K562 (cell line): ENCODE measurements at regions not wholly inside any gene's neighbourhood (a gene's known extent, or its start where the extent isn't known, plus 50 kb on each side); places are given as distances from the start of the nearest gene placed in this dataset.

Source experiments
- BRF1 ChIP-seq: IDR thresholded peaks from 3 replicates; pipeline ENCODE4 v1.6.1; 2011; ENCODE audit warnings: borderline replicate concordance, mild to moderate bottlenecking; ENCODE audit not compliant: insufficient read length; ENCODE audit errors: extremely low read depth
- CEBPG ChIP-seq, 3 experiments: fragments of 200-800 bp in 1 of 3; sonication (Bioruptor generic) in 1 of 3; sonication (generic) in 1 of 3; formaldehyde crosslinking in 1 of 3; IDR thresholded peaks in 2 of 3; conservative IDR thresholded peaks in 1 of 3; 2 replicates each; pipeline versions ENCODE4 v1.6.1 to v1.8.0; 2016 to 2022; ENCODE audit warnings: missing compliant biosample characterization in 2 of 3, missing genetic modification characterization in 2 of 3, mild to moderate bottlenecking in 1 of 3, missing genetic modification reagents in 1 of 3
- CTBP1 ChIP-seq: fragments of 450-650 bp; IDR thresholded peaks from 2 replicates; pipeline ENCODE4 v1.6.1; 2016; ENCODE audit warnings: borderline replicate concordance
- JUN ChIP-seq, 2 experiments: sonication (generic) in 1 of 2; formaldehyde crosslinking in 1 of 2; IDR thresholded peaks; 2 replicates each; pipeline versions ENCODE4 v1.6.1 to v1.8.0; 2012 to 2022; ENCODE audit warnings: borderline replicate concordance in 2 of 2, mild to moderate bottlenecking in 2 of 2, improper control_type of control experiment in 1 of 2, low read depth in 1 of 2, low read length in 1 of 2, missing genetic modification reagents in 1 of 2
- MCM5 ChIP-seq: fragments of 450-650 bp; IDR thresholded peaks from 2 replicates; pipeline ENCODE4 v1.6.1; 2016; ENCODE audit warnings: low read depth
- MTA2 ChIP-seq: fragments of 450-650 bp; IDR thresholded peaks from 2 replicates; pipeline ENCODE4 v1.6.1; 2016; ENCODE audit warnings: low read depth
- NCOA2 ChIP-seq, 2 experiments: fragments of 450-650 bp; IDR thresholded peaks; 2 replicates each; pipeline ENCODE4 v1.6.1; 2018; ENCODE audit warnings: mild to moderate bottlenecking in 2 of 2, moderate library complexity in 1 of 2; ENCODE audit not compliant: partially characterized antibody in 2 of 2
- TCFL5 ChIP-seq: fragments of 250-450 bp; sonication (Bioruptor Pico); conservative IDR thresholded peaks from 2 replicates; pipeline ENCODE4 v1.6.1; 2021; ENCODE audit warnings: mild to moderate bottlenecking, moderate library complexity, matching md5 sums
- TF ChIP-seq, protein P1 (sequence below): fragments of 250-450 bp; sonication (Bioruptor Pico); IDR thresholded peaks from 2 replicates; pipeline ENCODE4 v1.8.0; 2022; ENCODE audit warnings: moderate library complexity, mild to moderate bottlenecking, inconsistent platforms
- TF ChIP-seq, protein P2 (sequence below), 2 experiments: fragments of 450-650 bp; formaldehyde crosslinking in 1 of 2; IDR thresholded peaks; 2 replicates each; pipeline versions ENCODE4 v1.4.0 to v1.6.1; 2014 to 2020; ENCODE audit warnings: mild to moderate bottlenecking in 2 of 2, borderline replicate concordance in 1 of 2, low read depth in 1 of 2
- TF ChIP-seq, protein P3 (sequence below), 3 experiments: IDR thresholded peaks in 2 of 3; conservative IDR thresholded peaks in 1 of 3; 2 replicates each; pipeline ENCODE4 v1.5.1; 2011 to 2012; ENCODE audit warnings: low read length in 3 of 3, mild to moderate bottlenecking in 3 of 3, control low read depth in 2 of 3, improper control_type of control experiment in 1 of 3, inconsistent platforms in 1 of 3, low read depth in 1 of 3, mixed read lengths in 1 of 3, moderate library complexity in 1 of 3; ENCODE audit not compliant: insufficient read depth in 2 of 3
- TF ChIP-seq, protein P4 (sequence below): fragments of 250-450 bp; sonication (Bioruptor Pico); IDR thresholded peaks from 2 replicates; pipeline ENCODE4 v1.8.0; 2022; ENCODE audit warnings: moderate library complexity, mild to moderate bottlenecking, inconsistent platforms

DNA sequence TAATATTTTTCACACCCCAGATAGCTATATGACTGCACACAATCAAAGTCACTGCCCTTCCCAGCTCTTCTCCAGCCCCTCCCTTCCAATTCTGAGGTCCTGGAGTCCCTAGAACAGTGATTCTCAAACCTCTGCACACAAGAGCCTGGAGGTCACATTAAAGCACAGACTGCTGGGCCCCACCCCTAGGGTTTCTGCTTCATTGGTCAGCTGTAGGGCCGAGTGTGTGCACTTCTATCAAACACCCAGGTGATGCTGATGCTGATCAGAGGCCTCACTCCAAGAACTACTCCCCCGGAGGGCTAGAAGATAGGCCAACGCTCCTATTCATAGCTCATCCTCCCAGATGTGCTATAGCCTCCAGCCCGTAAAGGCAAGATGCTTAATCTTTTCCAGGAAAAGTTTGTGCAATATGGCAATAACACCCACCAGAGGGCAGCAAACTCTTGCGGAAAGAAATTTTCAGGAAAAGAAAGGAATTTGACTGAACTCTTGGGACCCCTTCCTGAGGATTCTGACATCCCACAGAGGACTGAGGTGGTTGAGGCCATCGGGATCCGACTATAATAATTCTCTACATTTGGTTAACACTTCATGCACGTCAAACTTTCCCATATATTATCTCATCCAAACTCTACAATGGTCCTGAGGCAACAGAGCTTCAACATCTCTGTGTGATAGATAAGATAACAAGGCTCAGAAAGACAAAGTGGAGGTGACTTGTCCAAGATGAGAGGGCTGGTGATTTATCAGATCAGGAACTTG, 194.2 kb upstream of the PKDCC start (continued):
- TF ChIP-seq, protein P1, sequence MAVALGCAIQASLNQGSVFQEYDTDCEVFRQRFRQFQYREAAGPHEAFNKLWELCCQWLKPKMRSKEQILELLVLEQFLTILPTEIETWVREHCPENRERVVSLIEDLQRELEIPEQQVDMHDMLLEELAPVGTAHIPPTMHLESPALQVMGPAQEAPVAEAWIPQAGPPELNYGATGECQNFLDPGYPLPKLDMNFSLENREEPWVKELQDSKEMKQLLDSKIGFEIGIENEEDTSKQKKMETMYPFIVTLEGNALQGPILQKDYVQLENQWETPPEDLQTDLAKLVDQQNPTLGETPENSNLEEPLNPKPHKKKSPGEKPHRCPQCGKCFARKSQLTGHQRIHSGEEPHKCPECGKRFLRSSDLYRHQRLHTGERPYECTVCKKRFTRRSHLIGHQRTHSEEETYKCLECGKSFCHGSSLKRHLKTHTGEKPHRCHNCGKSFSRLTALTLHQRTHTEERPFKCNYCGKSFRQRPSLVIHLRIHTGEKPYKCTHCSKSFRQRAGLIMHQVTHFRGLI (CRISPR knock-in tag) = no peak
- no peak for TF ChIP-seq MCM5
- TF ChIP-seq CEBPG (CRISPR knock-in tag; IDR thresholded peaks at IDR 0.05) = no peak
- TF ChIP-seq CEBPG (tag; conservative IDR thresholded peaks at IDR 0.05 in 1 of 2, IDR thresholded peaks at IDR 0.05 in 1 of 2) = peak; percentile 64 to 86
- TF ChIP-seq, protein P2, sequence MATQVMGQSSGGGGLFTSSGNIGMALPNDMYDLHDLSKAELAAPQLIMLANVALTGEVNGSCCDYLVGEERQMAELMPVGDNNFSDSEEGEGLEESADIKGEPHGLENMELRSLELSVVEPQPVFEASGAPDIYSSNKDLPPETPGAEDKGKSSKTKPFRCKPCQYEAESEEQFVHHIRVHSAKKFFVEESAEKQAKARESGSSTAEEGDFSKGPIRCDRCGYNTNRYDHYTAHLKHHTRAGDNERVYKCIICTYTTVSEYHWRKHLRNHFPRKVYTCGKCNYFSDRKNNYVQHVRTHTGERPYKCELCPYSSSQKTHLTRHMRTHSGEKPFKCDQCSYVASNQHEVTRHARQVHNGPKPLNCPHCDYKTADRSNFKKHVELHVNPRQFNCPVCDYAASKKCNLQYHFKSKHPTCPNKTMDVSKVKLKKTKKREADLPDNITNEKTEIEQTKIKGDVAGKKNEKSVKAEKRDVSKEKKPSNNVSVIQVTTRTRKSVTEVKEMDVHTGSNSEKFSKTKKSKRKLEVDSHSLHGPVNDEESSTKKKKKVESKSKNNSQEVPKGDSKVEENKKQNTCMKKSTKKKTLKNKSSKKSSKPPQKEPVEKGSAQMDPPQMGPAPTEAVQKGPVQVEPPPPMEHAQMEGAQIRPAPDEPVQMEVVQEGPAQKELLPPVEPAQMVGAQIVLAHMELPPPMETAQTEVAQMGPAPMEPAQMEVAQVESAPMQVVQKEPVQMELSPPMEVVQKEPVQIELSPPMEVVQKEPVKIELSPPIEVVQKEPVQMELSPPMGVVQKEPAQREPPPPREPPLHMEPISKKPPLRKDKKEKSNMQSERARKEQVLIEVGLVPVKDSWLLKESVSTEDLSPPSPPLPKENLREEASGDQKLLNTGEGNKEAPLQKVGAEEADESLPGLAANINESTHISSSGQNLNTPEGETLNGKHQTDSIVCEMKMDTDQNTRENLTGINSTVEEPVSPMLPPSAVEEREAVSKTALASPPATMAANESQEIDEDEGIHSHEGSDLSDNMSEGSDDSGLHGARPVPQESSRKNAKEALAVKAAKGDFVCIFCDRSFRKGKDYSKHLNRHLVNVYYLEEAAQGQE (IDR thresholded peaks at IDR 0.05; ENCODE audit: borderline replicate concordance) = peak; percentile 68; the same call in 1 of the 2 replicates
- TF ChIP-seq, protein P2 (CRISPR knock-in tag; IDR thresholded peaks at IDR 0.05; ENCODE audit: low read depth) = no peak
- TF ChIP-seq, protein P3, sequence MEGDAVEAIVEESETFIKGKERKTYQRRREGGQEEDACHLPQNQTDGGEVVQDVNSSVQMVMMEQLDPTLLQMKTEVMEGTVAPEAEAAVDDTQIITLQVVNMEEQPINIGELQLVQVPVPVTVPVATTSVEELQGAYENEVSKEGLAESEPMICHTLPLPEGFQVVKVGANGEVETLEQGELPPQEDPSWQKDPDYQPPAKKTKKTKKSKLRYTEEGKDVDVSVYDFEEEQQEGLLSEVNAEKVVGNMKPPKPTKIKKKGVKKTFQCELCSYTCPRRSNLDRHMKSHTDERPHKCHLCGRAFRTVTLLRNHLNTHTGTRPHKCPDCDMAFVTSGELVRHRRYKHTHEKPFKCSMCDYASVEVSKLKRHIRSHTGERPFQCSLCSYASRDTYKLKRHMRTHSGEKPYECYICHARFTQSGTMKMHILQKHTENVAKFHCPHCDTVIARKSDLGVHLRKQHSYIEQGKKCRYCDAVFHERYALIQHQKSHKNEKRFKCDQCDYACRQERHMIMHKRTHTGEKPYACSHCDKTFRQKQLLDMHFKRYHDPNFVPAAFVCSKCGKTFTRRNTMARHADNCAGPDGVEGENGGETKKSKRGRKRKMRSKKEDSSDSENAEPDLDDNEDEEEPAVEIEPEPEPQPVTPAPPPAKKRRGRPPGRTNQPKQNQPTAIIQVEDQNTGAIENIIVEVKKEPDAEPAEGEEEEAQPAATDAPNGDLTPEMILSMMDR (IDR thresholded peaks at IDR 0.05 in 2 of 3, conservative IDR thresholded peaks at IDR 0.05 in 1 of 3; ENCODE audit: insufficient read depth in 2 of 3, low read depth in 1 of 3, low read length in 3 of 3) = peak; percentile 57 to 72 (median 71); a peak in 5 of 6 replicates
- TF ChIP-seq TCFL5 (CRISPR knock-in tag) = no peak
- no peak for TF ChIP-seq NCOA2 (IDR thresholded peaks at IDR 0.05; ENCODE audit: partially characterized antibody in 2 of 2)
- TF ChIP-seq CTBP1 = peak; percentile 64; the same call in 1 of the 2 replicates
- no peak for TF ChIP-seq MTA2
- TF ChIP-seq JUN (IDR thresholded peaks at IDR 0.05; ENCODE audit: borderline replicate concordance, low read depth, low read length) = no peak
- TF ChIP-seq JUN (CRISPR knock-in tag; IDR thresholded peaks at IDR 0.05; ENCODE audit: borderline replicate concordance) = no peak
- TF ChIP-seq, protein P4, sequence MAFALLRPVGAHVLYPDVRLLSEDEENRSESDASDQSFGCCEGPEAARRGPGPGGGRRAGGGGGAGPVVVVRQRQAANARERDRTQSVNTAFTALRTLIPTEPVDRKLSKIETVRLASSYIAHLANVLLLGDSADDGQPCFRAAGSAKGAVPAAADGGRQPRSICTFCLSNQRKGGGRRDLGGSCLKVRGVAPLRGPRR (CRISPR knock-in tag) = no peak
- no peak for TF ChIP-seq BRF1
